Osteoblast (primary cell): ENCODE measurements at regions not wholly inside any gene's neighbourhood (a gene's known extent, or its start where the extent isn't known, plus 50 kb on each side); places are given as distances from the start of the nearest gene placed in this dataset.
"Not testable (repeated sequence)": the region's sequence is repeated elsewhere in the genome, so short reads cannot be mapped to it uniquely, and the experiment has no call there.

ENCODE experiments used
- DNase-seq: peaks from one replicate; pipeline ENCODE4 v3.0.0; 2011; ENCODE audit warnings: low spot score, mixed read lengths; ENCODE audit not compliant: insufficient read length; ENCODE audit errors: missing footprints
- H2AFZ ChIP-seq: 2 replicates; pipeline ENCODE4 v1.6.0; 2011; ENCODE audit warnings: mild to moderate bottlenecking, low read length
- H3K27ac ChIP-seq: 2 replicates; pipeline ENCODE4 v1.5.1; 2011; ENCODE audit warnings: mild to moderate bottlenecking, low read depth, low read length, moderate library complexity
- H3K27me3 ChIP-seq: 2 replicates; pipeline ENCODE4 v1.6.0; 2012; ENCODE audit warnings: mild to moderate bottlenecking, control low read depth, inconsistent platforms, low read length, moderate library complexity; ENCODE audit not compliant: insufficient read depth
- H3K36me3 ChIP-seq: 2 replicates; pipeline ENCODE4 v1.5.1; 2011; ENCODE audit warnings: mild to moderate bottlenecking, low read length, control low read depth, moderate library complexity; ENCODE audit not compliant: insufficient read depth
- H3K4me1 ChIP-seq: 2 replicates; pipeline ENCODE4 v1.5.1; 2011; ENCODE audit warnings: mild to moderate bottlenecking, low read length, control low read depth, moderate library complexity; ENCODE audit not compliant: insufficient read depth
- H3K4me2 ChIP-seq: 2 replicates; pipeline ENCODE4 v1.6.0; 2011; ENCODE audit warnings: mild to moderate bottlenecking, low read length; ENCODE audit not compliant: insufficient read depth
- H3K4me3 ChIP-seq: fragments of 200-600 bp; sonication (generic); 3 replicates; pipeline ENCODE4 v1.5.1; 2012; ENCODE audit warnings: mild to moderate bottlenecking, low read length, inconsistent platforms; ENCODE audit not compliant: insufficient read depth
- H3K79me2 ChIP-seq: 2 replicates; pipeline ENCODE4 v1.6.0; 2012; ENCODE audit warnings: mild to moderate bottlenecking, low read length, control low read depth, inconsistent platforms; ENCODE audit not compliant: insufficient read depth
- H3K9me3 ChIP-seq: 2 replicates; pipeline ENCODE4 v1.5.1; 2011; ENCODE audit warnings: low read depth, low read length, control low read depth
- H4K20me1 ChIP-seq: 2 replicates; pipeline ENCODE4 v1.6.0; 2012; ENCODE audit warnings: mild to moderate bottlenecking, low read length, control low read depth; ENCODE audit not compliant: insufficient read depth
- CTCF ChIP-seq: IDR thresholded peaks from 2 replicates; pipeline ENCODE4 v1.5.1; 2011; ENCODE audit warnings: mild to moderate bottlenecking, low read depth, low read length, moderate library complexity; ENCODE audit errors: extremely low read depth

GRCh38 chr14:76701981-76702380 lies 59.3 kb upstream of the VASH1 start:
- H3K4me1 ChIP-seq: peaks cover 3% of the 10 kb centered on the region
- no peak overlapping the region for H2AFZ ChIP-seq
- no peaks in the 10 kb centered on the region for H3K9me3 ChIP-seq
- H3K79me2 ChIP-seq: no peaks in the 10 kb centered on the region
- no peak overlapping the region for H3K4me3 ChIP-seq
- H3K27me3 ChIP-seq: peaks cover 4% of the 10 kb centered on the region
- no peaks in the 10 kb centered on the region for H3K36me3 ChIP-seq
- TF ChIP-seq CTCF: no peak
- H3K4me2 ChIP-seq: no peak overlapping the region
- peaks cover 2% of the 10 kb centered on the region for H4K20me1 ChIP-seq
- H3K27ac ChIP-seq: no peak overlapping the region
- no peak for DNase-seq

GRCh38 chr14:76705214-76705613 lies 56.1 kb upstream of the VASH1 start:
- Histone ChIP-seq H2AFZ (no peak overlapping the region), H3K27ac (no peak overlapping the region), H3K9me3 (no peaks in the 10 kb centered on the region), H3K27me3 (no peaks in the 10 kb centered on the region), H3K79me2 (no peaks in the 10 kb centered on the region), H3K4me2 (no peak overlapping the region), H3K4me1 (peaks cover 3% of the 10 kb centered on the region), H4K20me1 (peaks cover 2% of the 10 kb centered on the region), H3K36me3 (no peaks in the 10 kb centered on the region), H3K4me3 (no peak overlapping the region)
- no peak for DNase-seq
- no peak for TF ChIP-seq CTCF

GRCh38 chr14:76706207-76706606 lies 55.1 kb upstream of the VASH1 start:
- not testable (repeated sequence) for H3K4me2 ChIP-seq, H3K27ac ChIP-seq, H3K4me3 ChIP-seq, H2AFZ ChIP-seq, H3K4me1 ChIP-seq, H3K27me3 ChIP-seq, H4K20me1 ChIP-seq, H3K36me3 ChIP-seq, DNase-seq, H3K9me3 ChIP-seq, H3K79me2 ChIP-seq

- H3K4me2 ChIP-seq: no peak overlapping the region
- H3K36me3 ChIP-seq: no peaks in the 10 kb centered on the region
- peaks cover 8% of the 10 kb centered on the region for H3K27me3 ChIP-seq
- no peaks in the 10 kb centered on the region for H3K9me3 ChIP-seq
- H3K4me3 ChIP-seq: no peak overlapping the region
- no peak for TF ChIP-seq CTCF
- H3K4me1 ChIP-seq: no peaks in the 10 kb centered on the region
- H3K79me2 ChIP-seq: no peaks in the 10 kb centered on the region
- no peaks in the 10 kb centered on the region for H4K20me1 ChIP-seq
- no peak overlapping the region for H2AFZ ChIP-seq
- H3K27ac ChIP-seq: no peak overlapping the region
- DNase-seq: no peak
These were observed 54.5 kb upstream of the VASH1 start for GRCh38 chr14:76706811-76707210.
